OCI-LY3 (cell line): ENCODE measurements at regions not wholly inside any gene's neighbourhood (a gene's known extent, or its start where the extent isn't known, plus 50 kb on each side); places are given as distances from the start of the nearest gene placed in this dataset.

Experiments used
- H2AFZ ChIP-seq: fragments of 200-600, 300-600 bp; shearing (Covaris generic); 2 replicates; pipeline ENCODE4 v1.6.0; 2014; ENCODE audit warnings: antibody characterized with exemption, low read depth, low read length
- H3K27ac ChIP-seq: fragments of 200-600, 300-600 bp; sonication (generic); 2 replicates; pipeline ENCODE4 v1.5.1; 2014; ENCODE audit warnings: mild to moderate bottlenecking, low read length, moderate library complexity, mixed read lengths
- H3K27me3 ChIP-seq: fragments of 200-600, 300-600 bp; sonication (generic); 2 replicates; pipeline ENCODE4 v1.6.1; 2014; ENCODE audit warnings: low read depth, low read length, mixed read lengths
- H3K36me3 ChIP-seq: fragments of 200-600, 300-600 bp; sonication (generic); replicated peaks from 2 replicates; pipeline ENCODE3; 2014; ENCODE audit warnings: low read depth, low read length, mixed read lengths
- H3K4me1 ChIP-seq: fragments of 300-600, 200-600 bp; sonication (generic); 2 replicates; pipeline ENCODE4 v1.6.1; 2014; ENCODE audit warnings: low read length, mixed read lengths
- H3K4me2 ChIP-seq: fragments of 200-600, 300-600 bp; sonication (generic); 2 replicates; pipeline ENCODE4 v1.6.1; 2014; ENCODE audit warnings: low read length, mixed read lengths
- H3K4me3 ChIP-seq: fragments of 300-600, 200-600 bp; sonication (generic); 2 replicates; pipeline ENCODE4 v1.5.1; 2014; ENCODE audit warnings: antibody characterized with exemption, mild to moderate bottlenecking, low read length, moderate library complexity
- H3K79me2 ChIP-seq: fragments of 300-600, 200-600 bp; shearing (Covaris generic); 2 replicates; pipeline ENCODE4 v1.6.1; 2014; ENCODE audit warnings: mild to moderate bottlenecking, low read length, mixed read lengths
- H3K9ac ChIP-seq: fragments of 300-600, 200-600 bp; shearing (Covaris generic); 2 replicates; pipeline ENCODE4 v1.6.0; 2014; ENCODE audit warnings: mild to moderate bottlenecking, low read length, moderate library complexity
- H3K9me3 ChIP-seq: fragments of 200-600, 300-600 bp; shearing (Covaris generic); 2 replicates; pipeline ENCODE4 v1.6.1; 2014; ENCODE audit warnings: low read length, mixed read lengths; ENCODE audit not compliant: insufficient read depth
- H4K20me1 ChIP-seq: fragments of 200-600, 300-600 bp; sonication (generic); 2 replicates; pipeline ENCODE4 v1.6.1; 2016; ENCODE audit warnings: low read length, mixed read lengths; ENCODE audit not compliant: insufficient read depth
- EZH2phosphoT487 ChIP-seq: fragments of 200-600 bp; shearing (Covaris generic); IDR thresholded peaks from 2 replicates; pipeline ENCODE4 v1.6.1; 2018; ENCODE audit warnings: antibody characterized with exemption, mixed run types, low read depth
- TF ChIP-seq, protein P1 (sequence below): fragments of 200-600, 300-600 bp; sonication (generic); IDR thresholded peaks from 2 replicates; pipeline ENCODE4 v1.5.1; 2014; ENCODE audit warnings: antibody characterized with exemption, low read length, low read depth

DNA sequence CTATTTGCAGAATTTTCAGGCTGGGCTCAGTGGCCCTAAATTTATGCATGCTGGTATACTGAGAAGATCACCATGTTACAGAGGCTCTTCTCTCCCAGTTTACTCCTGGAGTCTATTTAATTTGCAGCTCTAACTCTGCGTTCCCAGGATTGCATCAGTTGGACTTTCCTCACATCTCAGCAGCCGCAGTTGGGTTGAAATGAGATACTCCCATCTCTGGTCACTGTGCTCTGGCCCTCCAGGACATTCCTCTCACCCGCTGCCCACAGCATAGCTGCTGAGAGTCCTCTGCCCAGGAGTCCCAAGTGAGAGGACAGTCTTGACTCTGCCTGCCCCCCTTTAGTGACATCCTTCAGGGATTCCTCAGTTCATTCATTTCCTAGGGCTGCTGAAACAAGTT lies 150.9 kb downstream of the LACC1 start:
- no peaks in the 10 kb centered on the region for H3K9me3 ChIP-seq
- H3K27me3 ChIP-seq: peaks cover 75% of the 10 kb centered on the region
- H3K36me3 ChIP-seq: no peaks in the 10 kb centered on the region
- H3K4me2 ChIP-seq: no peak overlapping the region
- no peak overlapping the region for H3K9ac ChIP-seq
- H2AFZ ChIP-seq: no peak overlapping the region
- H3K4me1 ChIP-seq: no peaks in the 10 kb centered on the region
- TF ChIP-seq EZH2phosphoT487: no peak
- TF ChIP-seq, protein P1, sequence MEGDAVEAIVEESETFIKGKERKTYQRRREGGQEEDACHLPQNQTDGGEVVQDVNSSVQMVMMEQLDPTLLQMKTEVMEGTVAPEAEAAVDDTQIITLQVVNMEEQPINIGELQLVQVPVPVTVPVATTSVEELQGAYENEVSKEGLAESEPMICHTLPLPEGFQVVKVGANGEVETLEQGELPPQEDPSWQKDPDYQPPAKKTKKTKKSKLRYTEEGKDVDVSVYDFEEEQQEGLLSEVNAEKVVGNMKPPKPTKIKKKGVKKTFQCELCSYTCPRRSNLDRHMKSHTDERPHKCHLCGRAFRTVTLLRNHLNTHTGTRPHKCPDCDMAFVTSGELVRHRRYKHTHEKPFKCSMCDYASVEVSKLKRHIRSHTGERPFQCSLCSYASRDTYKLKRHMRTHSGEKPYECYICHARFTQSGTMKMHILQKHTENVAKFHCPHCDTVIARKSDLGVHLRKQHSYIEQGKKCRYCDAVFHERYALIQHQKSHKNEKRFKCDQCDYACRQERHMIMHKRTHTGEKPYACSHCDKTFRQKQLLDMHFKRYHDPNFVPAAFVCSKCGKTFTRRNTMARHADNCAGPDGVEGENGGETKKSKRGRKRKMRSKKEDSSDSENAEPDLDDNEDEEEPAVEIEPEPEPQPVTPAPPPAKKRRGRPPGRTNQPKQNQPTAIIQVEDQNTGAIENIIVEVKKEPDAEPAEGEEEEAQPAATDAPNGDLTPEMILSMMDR: no peak
- H3K27ac ChIP-seq: no peak overlapping the region
- no peak overlapping the region for H3K4me3 ChIP-seq
- H3K79me2 ChIP-seq: no peaks in the 10 kb centered on the region
- H4K20me1 ChIP-seq: 0 out of 2 replicates have a peak, but pooled peaks cover 3% of the 10 kb centered on the region

DNA sequence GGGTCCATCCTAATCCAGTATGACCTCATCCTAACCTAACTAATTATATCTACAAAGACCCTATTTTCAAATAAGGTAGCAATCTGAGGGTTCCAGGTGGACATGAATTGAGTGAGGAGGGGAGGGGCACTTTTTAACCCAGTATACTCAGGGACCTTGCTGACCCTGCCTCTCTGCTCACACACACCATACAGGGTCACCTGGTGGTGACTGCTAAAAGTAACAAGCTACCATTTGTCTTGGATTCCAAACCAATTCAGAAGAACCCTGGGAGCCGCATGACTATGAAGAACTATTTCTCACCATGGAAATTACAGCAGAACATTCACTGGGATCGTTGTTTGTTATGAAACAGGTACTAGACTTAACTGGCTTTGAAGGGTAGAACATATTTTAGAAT lies 151.9 kb downstream of the LACC1 start:
- no peaks in the 10 kb centered on the region for H3K9me3 ChIP-seq
- H3K36me3 ChIP-seq: no peaks in the 10 kb centered on the region
- no peaks in the 10 kb centered on the region for H3K79me2 ChIP-seq
- no peak overlapping the region for H3K4me2 ChIP-seq
- no peak overlapping the region for H2AFZ ChIP-seq
- no peak overlapping the region for H3K9ac ChIP-seq
- no peak overlapping the region for H3K4me3 ChIP-seq
- H3K27ac ChIP-seq: no peak overlapping the region
- peaks cover 68% of the 10 kb centered on the region for H3K27me3 ChIP-seq
- H3K4me1 ChIP-seq: no peaks in the 10 kb centered on the region
- TF ChIP-seq EZH2phosphoT487: no peak
- TF ChIP-seq, protein P1: no peak
- 0 out of 2 replicates have a peak, but pooled peaks cover 3% of the 10 kb centered on the region for H4K20me1 ChIP-seq

DNA sequence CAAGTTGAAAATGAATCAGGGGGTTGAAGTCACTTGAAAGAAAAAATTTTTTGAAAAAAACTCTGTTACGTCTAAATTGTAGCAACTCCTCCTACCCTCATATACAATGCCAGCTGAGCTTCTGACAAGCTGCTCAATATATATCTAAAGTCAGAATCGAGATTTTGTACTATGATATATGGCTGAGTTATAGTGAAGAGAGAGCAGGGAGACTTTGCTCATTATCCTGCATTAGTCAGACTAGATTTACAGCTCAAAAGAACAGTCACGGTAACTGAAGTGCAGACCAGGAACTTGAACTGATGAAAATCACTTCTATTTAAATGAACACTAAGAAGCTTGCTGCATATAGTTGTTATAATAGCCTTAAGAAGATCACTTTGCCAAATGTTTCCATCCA lies 153.1 kb downstream of the LACC1 start:
- Histone ChIP-seq H3K4me3 (no peak overlapping the region), H3K4me1 (no peaks in the 10 kb centered on the region), H3K9me3 (no peaks in the 10 kb centered on the region), H4K20me1 (0 out of 2 replicates have a peak, but pooled peaks cover 3% of the 10 kb centered on the region), H3K27me3 (peaks cover 55% of the 10 kb centered on the region), H3K4me2 (no peak overlapping the region), H3K9ac (no peak overlapping the region), H3K79me2 (no peaks in the 10 kb centered on the region), H3K36me3 (no peaks in the 10 kb centered on the region), H3K27ac (no peak overlapping the region), H2AFZ (no peak overlapping the region)
- TF ChIP-seq, protein P1: no peak
- TF ChIP-seq EZH2phosphoT487: no peak

DNA sequence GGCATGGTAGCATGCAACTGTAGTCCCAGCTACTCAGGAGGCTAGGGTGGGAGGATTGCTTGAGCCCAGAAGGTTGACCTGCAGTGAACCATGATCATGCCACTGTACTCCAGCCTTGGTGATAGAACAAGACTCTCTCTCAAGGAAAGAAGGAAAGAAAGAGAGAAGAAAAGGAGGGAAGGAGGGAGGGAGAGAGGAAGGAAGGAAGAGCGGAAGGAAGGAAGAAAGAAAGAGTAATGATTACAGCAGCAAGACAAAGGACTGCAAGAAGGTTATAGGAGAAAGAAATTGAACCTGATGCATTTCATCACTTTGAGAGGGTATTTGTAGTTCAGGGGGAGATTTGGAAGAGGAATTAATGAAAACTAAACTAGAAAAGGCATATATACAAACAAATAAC lies 155.7 kb downstream of the LACC1 start:
- TF ChIP-seq, protein P1: no peak
- TF ChIP-seq EZH2phosphoT487: no peak
- H3K9ac ChIP-seq: no peak overlapping the region
- no peak overlapping the region for H3K4me3 ChIP-seq
- H3K36me3 ChIP-seq: no peaks in the 10 kb centered on the region
- H3K9me3 ChIP-seq: no peaks in the 10 kb centered on the region
- no peak overlapping the region for H3K4me2 ChIP-seq
- no peaks in the 10 kb centered on the region for H3K79me2 ChIP-seq
- no peak overlapping the region for H2AFZ ChIP-seq
- H3K4me1 ChIP-seq: no peaks in the 10 kb centered on the region
- no peak overlapping the region for H3K27ac ChIP-seq
- H3K27me3 ChIP-seq: peaks cover 47% of the 10 kb centered on the region
- H4K20me1 ChIP-seq: no peaks in the 10 kb centered on the region
